ENCODE measurements at regions not wholly inside any gene's neighbourhood (a gene's known extent, or its start where the extent isn't known, plus 50 kb on each side); places are given as distances from the start of the nearest gene placed in this dataset.
"Not testable (repeated sequence)": the region's sequence is repeated elsewhere in the genome, so short reads cannot be mapped to it uniquely, and the experiment has no call there.

DNA sequence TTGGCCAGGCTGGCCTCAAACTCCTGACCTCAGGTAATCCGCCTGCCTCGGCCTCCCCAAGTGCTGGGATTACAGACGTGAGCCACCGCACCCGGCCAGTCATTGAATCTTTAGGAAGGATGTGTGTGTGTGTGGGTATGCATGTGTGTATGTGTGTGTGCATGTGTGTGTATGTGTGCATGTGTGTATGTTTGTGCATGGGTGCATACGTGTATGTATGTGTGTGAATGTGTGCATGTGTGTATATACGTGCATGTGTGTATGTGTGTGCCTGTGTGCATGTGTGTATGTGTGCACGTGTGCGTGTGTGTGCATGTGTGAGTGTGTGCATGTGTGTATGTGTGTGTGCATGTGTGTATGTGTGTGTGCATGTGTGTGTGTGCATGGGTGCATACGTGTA lies 120.1 kb upstream of the SHH start:
- not testable (repeated sequence) for DNase-seq

DNA sequence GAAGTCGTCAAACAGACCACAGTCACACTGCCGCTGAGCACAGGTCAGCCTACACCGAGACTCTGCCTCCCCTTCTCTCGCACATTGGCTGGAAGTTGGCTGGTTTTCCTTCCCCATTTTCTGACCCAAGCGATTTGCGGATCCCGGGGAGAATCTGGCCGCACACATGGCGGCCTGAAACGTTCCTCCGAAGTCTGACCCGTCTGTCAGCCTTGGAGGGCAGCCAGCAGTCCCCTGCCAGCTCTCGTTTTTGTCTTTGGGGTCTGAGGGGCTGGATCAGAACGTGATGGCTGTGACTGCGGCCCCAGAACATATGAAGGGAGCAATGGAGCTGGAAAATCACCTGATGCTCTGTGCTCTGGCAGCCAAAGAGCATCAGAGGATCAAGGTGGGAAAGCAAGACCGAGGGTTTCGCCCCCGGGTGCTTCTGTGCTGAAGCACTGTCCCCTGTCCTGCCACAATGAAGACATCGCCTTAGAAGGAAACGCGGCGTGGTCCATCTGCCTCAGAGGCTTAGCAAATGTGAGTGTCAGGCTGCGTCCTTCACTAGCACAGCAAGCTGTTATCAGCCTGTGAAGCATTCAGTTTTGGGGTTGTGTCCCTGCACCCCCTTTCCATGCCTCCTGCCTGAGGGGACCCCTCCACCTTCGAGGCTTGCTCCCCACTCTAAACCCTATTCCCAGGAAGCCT lies 119.3 kb upstream of the SHH start:
- DNase-seq = no peak

DNA sequence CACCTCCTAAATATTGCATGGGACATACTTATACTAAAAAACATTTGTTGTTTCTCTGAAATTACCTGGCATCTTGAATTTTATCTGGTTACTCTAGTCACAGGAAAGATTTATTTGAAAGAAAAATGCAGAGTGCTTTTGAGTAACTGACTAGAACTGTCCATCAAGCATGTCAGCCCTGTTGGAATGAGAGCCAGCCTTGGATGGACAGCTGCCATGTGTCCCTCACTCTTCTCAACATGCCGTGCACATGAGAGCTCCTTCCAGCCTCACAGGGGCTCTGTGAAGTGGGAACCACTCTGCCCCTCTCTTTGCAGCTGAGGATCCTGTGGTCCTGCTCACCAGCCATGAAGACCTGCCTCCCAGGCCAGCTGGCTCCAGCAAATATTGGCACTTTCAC lies 118.3 kb upstream of the SHH start:
- no peak for DNase-seq

DNA sequence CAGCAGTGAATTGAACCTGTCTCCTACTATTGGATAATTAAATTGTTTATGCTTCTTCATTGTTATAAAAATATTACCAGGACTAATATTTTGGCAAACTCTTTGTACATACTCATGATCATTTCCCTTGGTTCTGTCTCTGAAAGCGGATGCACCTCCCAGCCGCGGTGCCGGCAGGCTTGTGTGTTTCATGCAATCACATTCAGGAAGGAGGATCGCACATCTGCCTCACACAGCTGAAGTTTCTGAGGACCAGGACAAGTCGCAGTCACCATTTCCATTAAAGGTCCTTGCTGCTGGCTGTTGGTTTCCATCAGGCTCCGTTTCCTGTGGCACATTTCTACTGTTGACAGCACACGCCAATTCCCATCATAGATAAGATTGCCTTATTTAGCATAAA lies 117.8 kb upstream of the SHH start:
- no peak for DNase-seq

DNA sequence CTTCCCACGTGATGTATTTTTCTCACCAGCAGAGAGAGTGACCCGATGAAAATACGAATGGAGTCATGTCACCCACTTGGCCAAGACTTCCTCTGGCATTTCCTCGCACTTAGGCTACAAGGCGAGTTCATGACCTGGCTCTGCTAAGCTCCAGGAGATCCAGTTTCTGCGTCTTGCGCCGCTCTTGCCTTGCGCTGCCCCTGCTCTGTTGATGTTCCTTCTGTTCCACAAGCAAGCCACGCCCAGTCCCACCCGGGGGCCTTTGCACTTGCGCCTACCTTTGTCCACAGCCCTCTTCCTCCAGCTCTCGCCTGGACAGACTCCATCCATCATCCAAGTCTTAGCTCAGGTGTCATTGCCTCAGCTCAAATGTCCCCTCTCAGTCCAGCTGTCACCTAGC lies 116.3 kb upstream of the SHH start:
- DNase-seq = no peak

DNA sequence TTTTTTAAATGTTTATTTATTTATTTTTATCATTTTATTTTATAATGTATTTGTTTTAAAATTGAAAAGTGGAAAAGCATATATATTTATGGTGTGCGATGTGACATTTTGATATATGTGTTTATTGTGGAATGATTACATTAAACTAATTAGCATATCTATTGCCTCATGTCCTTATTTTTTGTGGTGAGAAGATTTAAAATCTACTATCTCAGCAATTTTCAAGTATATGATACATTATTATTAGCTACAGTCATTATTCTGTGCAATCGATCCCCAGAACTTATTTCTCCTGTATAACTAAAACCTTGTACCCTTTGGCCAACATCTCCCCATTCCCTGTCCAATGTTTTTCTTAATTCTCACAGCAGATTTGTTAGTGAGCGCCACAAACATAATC lies 115.6 kb upstream of the SHH start:
- DNase-seq = no peak

DNA sequence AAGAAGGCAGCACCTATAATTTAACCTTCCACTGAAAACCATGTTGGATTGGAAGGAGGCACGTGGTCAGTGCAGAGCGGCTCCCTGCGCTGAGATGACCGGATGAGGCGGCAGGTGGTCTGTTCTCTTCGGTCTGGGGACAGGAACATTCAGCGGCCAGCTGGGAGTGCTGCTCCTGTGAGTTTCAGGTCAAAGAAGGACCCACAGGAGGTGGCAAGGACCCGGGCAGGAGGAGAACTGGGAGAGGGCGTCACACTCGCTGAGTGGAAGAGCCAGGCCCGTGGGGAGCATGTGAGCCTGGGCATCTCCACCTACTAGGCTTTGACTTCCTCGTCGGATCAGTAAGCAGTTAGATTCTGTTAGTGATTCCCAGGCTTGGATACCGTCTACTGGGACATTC lies 113.4 kb upstream of the SHH start:
- no peak for DNase-seq

DNA sequence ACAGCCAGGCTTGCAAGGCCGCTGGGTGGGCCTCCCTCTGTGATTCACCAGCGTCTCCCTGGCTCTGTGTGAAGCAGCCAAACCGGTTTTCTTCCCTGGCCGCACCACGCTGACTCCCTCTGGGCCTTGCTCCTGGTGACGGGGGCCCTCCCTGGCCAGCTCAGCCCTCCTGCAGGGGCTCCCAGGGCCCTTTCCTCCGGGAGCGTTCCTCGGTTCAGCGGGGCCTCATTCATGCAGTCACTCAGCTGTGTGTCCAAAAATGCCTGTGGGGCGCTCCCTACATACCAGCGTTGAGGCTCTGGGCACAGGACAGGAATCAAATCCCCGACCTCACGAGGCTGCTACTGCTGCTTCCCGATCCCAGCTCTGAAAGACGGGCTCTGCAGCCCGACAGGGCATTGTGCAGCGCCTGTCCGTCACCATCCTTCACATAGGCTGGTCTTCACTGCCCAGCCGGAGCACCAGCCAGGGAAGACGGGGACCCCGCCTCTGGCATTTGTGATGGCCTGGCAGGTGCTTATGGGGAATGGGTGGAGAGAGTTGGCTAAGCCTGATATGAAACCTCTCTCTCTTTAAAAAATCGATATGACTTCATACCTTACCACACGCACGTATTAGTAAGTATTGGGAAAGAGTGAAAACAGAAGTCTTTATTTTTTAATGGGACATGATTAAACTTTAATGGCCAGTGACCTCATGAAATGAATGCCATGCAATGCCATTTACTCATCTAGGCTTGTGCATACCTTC lies 110.0 kb upstream of the SHH start:
- DNase-seq = no peak

DNA sequence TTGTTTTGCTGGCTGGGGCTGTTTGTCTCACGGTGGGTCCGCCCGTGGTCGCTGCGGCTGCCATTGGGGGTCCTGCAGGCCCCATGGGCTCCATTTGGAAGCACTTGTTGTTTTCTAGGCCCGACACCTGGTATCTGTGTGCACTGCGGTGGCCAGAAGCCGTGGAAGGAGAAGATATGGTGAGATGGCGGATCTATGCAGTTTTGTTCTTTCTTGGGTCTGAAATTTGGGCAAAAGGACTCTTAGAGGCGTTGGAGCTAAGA lies 109.5 kb upstream of the SHH start:
- no peak for DNase-seq

DNA sequence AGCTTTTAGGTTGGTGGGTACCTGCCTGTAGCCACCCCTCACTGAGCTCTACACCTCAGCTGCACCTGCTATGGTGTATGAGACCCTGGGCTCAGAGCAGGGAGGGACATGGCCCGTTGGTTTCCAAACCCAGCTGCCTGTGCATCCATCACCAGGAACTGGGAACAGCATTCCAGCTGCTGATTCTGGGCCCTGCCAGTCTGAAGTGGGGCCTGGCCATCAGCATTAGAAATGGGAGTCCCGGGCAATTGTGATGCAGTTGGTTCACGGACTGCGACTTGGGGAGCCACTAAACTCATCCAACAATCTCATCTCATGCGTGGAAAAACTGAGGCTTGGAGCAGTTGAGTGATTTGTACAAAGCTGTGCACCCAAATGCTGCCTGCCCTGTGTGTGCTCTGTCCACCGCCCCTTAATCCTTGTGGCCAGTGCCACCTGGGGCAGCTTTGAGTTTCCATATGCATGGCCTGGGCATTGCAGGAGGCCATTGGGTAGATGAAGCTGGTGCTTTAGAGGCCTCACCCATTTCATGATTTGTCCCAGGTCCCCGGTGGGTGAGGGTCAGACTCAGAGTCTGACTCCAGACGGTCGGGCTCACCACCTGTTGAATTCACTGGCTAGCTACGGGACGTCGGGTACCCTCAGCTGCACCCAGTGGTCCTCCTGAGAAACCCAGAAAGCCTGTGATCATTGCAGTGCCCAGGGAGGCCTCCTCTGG lies 109.0 kb upstream of the SHH start:
- no peak for DNase-seq

DNA sequence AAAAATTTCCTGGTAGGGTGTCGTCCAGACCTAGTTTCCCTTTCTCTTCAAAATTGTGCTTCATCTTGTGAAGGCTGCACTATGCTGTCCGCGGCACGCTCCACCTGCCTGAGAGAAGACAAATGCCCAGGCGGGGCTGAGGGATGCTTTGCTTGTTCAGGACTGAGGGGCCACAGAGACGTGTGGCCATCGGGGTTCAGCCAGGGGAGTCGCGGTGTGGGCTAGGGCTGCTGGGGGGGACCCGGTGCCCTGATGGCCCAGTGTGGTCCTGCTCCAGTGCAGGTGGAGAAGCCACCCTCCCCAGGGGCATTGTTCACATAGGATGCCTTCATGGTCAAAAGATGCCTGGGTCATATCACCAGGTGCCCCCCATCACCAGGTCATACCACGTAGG lies 107.8 kb upstream of the SHH start:
- DNase-seq = no peak

DNA sequence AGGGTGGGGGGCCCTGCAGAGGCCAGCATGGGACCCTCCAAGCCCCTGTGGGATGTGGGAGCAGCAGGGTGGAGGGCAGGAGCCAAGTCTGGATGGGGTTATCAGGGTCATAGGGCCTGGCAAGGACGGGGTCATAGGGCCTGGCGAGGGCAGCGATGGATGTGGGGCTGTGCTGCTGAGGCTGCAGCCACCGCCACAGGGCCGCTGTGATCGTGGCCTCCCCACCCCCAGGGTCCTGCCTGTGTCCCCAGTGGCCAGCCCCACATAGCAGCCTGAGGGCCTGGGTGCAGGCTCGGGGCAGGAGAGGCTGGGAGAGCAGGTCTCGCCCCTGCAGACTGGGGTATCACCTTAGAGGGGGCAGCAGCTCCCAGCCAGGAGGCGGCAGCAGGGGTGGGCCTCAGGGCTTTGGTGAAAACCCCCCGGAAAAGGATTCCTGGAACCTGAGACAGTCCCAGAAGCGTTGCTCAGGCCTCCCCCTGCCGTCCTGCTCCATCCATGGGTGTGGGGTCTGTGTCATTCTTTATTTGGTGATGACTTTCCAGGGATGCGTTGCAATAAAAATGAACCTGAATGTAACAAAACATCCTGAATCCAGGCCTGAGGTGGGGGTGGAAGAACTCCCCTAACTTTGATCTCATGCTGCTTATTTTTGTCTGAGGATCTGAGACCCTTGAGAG lies 107.3 kb upstream of the SHH start:
- no peak for DNase-seq

DNA sequence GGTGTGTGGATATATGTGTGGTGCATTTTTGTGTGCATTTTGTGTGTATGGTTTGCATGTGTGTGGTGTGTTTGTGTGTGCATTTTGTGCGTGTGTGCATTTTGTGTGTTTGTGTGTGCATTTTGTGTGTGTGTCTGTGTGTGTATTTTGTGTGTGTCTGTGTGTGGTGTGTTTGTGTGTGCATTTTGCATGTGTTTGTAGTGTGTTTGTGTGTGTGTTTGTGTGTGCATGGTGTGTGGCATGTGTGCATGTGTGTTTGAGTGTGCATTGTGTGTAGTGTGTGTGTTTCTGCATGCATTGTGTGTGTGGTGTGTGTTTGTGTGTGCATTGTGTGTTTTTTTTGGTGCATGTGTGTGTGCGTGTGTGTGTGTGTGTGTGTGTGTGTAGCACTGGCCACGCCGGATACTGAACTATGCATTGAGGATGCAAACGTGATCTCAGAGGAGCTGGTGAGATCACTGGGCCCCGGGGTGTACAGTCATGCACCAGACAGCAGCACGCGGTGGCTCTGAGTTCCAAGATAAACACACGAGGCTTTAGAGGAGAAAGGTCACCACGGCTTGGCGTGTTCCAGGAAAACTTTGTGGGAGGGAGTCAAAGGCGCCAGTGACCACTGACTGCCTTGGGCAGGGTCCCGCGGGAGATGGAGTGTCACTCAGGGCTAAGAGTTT lies 106.6 kb upstream of the SHH start:
- no peak for DNase-seq

DNA sequence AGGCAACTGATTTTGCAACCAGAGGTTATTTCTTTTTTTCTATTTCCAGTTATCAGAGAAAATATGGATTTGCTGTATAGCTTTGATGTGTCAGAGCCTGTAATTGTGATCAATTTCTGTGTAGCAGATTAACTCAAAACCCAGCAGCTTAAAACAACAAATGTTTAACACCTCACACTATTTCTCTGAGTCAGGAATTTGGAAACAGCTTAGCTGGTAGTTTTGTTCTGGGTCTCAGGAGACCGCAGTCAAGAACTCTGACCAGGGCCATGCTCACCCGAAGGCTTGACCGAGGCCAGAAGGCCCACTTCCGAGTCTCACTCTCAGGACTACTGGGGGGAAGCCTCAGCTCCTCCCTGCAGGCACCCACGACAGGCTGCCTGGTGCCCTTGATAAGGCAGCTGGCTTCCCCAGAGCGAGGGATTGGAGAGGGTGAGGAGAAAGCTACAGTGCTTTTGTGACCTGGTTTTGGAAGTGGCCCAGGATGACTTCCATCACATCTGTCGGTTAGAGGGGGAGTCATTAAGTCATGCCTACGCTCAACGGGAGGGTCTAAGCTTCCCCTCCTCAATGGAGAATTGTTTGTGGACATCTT lies 105.7 kb upstream of the SHH start:
- no peak for DNase-seq

DNA sequence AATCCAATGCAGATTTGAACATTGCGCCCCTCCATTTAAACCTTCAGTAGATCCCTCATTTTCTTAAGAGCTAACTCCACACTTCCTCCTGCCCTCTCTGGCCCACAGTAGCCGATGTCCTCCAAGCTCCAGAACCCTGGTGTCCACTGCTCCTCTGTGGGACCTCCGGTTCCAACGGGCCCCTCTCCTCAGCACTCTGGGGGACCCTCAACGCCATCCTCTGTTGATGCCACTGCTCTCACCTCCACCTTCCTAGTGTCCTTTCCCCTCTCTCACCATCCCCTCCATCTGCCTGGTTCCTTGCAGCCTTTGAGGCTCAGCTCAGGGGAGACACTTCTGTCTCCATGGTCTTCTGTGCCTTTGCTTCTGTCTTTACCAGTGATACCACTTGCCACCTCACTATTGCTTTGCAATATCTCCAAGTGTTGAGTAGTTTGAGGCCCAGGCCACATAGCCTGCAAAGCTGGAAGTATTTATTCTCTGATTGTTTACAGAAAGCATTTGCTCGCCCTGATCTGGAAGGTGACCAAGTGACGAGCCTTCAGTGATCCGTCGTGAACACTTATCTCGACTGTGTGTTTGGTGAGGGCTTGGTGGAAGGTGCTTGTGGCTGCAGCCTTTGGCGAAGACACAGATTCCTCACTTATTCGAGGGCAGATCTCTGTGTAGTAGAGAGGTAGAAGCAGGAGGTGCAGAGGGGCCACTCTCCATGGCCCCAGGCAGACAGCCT lies 104.8 kb upstream of the SHH start:
- no peak for DNase-seq

DNA sequence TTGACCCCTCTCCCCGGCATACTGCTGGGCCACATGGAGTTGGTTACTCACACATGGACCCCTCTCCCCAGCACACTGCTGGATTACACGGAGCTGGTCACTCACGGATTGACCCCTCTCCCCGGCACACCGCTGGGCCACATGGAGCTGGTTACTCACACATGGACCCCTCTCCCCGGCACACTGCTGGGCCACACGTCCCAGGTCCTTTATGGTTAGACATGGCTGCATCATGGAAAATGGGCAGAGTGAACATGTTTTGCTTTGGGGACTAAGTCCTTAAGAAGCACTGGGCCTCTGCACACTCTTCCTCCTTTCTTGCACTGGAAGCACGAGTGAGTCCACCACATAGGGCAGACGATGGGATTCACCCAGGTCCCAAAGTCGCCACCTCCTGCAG lies 102.1 kb upstream of the SHH start:
- no peak for DNase-seq

DNA sequence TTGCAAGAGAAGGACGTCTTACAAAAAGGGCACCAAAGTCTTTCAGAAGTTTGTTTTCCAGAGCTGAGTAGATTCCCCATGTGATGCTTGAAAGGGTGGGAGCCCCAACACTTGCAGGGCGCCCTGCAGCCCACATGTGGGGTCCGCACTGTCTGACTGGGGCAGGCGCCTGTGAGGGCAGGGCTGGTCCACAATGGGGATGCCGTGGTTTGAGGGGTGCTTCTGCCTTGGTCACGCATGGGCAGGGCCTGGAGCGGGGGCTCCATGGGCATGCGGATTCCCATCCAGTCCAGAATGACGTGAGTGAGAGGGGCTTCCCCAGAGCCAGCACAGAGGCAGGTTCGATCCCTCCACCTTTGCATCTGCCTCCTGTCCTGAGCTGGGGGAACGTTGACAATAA lies 101.5 kb upstream of the SHH start:
- DNase-seq = no peak

DNA sequence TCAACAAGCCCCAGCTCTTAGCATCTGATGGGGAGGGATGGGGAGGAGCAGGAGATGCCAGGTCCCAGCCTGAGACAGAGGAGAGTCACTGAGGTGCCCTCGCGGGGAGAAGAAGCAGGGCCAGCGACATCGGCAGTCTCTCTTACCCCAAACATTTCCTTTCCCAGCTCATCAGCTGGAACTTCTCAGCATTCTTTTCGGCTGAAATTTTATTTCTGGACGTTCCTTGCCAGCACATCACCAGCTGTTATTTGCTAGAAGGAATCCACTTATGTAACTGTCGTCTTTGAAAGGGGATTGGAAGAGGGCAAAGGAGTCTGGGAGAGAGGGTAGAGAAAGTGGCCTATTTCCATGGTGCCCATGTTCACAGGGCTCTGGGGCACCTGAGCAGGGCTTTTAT lies 101.0 kb upstream of the SHH start:
- DNase-seq = no peak

DNA sequence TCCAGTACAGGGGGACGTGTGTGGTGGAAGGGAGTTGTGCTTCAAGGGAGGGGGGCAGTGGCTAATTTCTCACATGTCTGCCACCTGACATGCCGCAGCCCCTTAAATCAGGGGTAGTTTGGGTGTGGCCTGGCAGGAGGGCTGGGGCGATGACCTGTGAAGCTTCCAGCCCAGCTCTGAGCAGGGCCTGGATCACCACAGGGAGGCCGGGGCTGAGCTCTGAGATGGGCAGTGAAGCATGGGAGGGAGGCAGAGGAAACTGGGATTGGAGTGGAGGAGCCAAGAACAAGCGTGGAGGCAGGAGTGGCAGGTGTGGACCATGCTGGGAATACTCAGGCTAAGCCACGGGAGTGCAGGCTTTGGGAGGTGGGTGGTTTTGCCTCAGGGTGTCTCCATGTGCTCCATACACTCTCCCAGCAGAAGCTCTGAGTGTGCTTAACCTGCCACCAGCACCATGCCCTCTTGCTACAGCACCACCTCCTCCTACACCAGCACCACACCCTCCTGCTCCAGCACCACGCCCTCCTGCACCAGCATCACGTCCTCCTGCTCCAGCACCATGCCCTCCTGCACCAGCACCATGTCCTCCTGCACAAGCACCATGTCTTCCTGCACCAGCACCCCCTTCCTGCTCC lies 99.3 kb upstream of the SHH start:
- DNase-seq = no peak

DNA sequence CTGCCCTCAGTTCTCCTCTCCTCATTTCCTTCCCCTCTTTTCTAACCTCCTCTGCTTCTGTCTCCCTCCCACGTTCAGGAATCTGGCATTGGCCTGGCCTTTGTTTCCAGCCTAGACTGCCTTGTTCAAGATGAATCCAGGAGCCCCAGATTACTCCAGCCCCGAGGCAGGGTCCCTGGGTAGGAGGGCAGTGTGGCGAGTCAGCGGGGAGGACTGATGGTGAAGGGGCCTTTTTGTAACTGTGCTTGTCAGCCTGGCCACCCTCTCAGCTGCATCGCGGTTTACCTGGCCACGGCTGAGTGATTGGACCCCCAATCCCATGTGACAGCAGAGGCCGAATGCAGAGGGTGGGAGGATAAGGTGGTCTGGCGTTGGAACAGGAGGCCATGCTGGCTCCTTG lies 96.1 kb upstream of the SHH start:
- no peak for DNase-seq

DNA sequence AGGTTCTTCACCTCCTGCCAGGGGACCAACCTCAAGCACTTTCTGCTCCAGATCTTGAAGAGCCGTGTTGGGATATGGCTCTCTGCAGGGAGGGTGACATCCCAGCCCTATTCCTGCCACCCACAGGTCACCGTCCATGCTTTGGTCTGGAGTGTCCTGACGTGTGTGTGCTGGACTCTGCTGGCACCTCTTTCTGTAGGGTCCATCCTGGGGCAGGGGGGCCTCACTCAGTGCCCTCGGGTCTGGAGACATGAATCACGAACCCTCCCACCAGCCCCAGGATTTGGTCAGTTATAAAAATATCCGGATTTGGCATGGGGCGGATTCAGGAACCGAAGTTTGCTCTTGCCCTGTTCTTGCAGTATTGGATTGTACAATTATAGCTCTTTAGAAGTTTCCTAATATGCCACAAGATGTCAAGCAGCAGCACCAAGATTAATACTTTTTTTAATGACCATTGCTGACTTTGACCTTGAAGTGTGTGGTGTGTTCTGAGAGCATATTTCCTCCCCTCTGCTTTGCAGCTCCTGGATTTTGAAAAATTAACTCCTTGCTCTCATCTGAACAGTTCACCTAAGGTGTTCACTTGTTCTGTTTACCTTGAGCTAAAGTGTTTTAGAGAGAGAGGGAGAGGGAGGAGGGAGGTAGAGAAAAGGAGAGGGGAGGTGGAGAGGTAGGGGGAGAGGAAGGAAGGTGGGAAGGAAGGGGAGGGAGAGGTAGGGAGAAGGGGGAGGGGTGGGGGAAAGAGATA lies 95.4 kb upstream of the SHH start:
- no peak for DNase-seq
